HG03108 (cell line): ENCODE measurements at regions not wholly inside any gene's neighbourhood (a gene's known extent, or its start where the extent isn't known, plus 50 kb on each side); places are given as distances from the start of the nearest gene placed in this dataset.
"Not testable (repeated sequence)": the region's sequence is repeated elsewhere in the genome, so short reads cannot be mapped to it uniquely, and the experiment has no call there.

Experiments
- ATAC-seq: cut with Tn5 transposase; IDR thresholded peaks from one replicate; pipeline ENCODE4 v1.9.1; 2021; ENCODE audit warnings: moderate library complexity; ENCODE audit not compliant: unreplicated experiment

- ATAC-seq: no peak
These were observed 1149.5 kb downstream of the VRK1 start for GRCh38 chr14:97946641-97947040.

- no peak for ATAC-seq
These were observed 1151.7 kb downstream of the VRK1 start for GRCh38 chr14:97948841-97949240.

- ATAC-seq: no peak
These were observed 1159.6 kb downstream of the VRK1 start for GRCh38 chr14:97956581-97957340.

GRCh38 chr14:97959251-97959650 lies 1162.1 kb downstream of the VRK1 start:
- no peak for ATAC-seq

- ATAC-seq: no peak
These were observed 1163.3 kb downstream of the VRK1 start for GRCh38 chr14:97960436-97960835.

GRCh38 chr14:97970222-97970621 lies 1173.0 kb downstream of the VRK1 start:
- no peak for ATAC-seq

- ATAC-seq: no peak
These were observed 1178.0 kb downstream of the VRK1 start for GRCh38 chr14:97975216-97975615.

- ATAC-seq: no peak
These were observed 1178.8 kb downstream of the VRK1 start for GRCh38 chr14:97975962-97976361.

GRCh38 chr14:97976861-97977260 lies 1179.7 kb downstream of the VRK1 start:
- ATAC-seq: no peak

GRCh38 chr14:97977651-97978261 lies 1180.6 kb downstream of the VRK1 start:
- no peak for ATAC-seq

GRCh38 chr14:97978341-97978740 lies 1181.2 kb downstream of the VRK1 start:
- ATAC-seq: no peak

GRCh38 chr14:97993508-97994019 lies 1196.4 kb downstream of the VRK1 start:
- no peak for ATAC-seq

- no peak for ATAC-seq
These were observed 1196.9 kb downstream of the VRK1 start for GRCh38 chr14:97994020-97994531.

- no peak for ATAC-seq
These were observed 1197.9 kb downstream of the VRK1 start for GRCh38 chr14:97995038-97995437.

GRCh38 chr14:97995531-97995930 lies 1198.3 kb downstream of the VRK1 start:
- no peak for ATAC-seq

- ATAC-seq: no peak
These were observed 1208.8 kb downstream of the VRK1 start for GRCh38 chr14:98006008-98006407.

- ATAC-seq: no peak
These were observed 1211.4 kb downstream of the VRK1 start for GRCh38 chr14:98008381-98009113.

- ATAC-seq: not testable (repeated sequence)
These were observed 1212.0 kb downstream of the VRK1 start for GRCh38 chr14:98009177-98009576.

GRCh38 chr14:98010784-98011183 lies 1213.6 kb downstream of the VRK1 start:
- no peak for ATAC-seq

GRCh38 chr14:98014851-98015615 lies 1217.9 kb downstream of the VRK1 start:
- no peak for ATAC-seq

GRCh38 chr14:98015921-98016320 lies 1218.7 kb downstream of the VRK1 start:
- no peak for ATAC-seq
